ENCODE measurements at regions not wholly inside any gene's neighbourhood (a gene's known extent, or its start where the extent isn't known, plus 50 kb on each side); places are given as distances from the start of the nearest gene placed in this dataset.

DNA sequence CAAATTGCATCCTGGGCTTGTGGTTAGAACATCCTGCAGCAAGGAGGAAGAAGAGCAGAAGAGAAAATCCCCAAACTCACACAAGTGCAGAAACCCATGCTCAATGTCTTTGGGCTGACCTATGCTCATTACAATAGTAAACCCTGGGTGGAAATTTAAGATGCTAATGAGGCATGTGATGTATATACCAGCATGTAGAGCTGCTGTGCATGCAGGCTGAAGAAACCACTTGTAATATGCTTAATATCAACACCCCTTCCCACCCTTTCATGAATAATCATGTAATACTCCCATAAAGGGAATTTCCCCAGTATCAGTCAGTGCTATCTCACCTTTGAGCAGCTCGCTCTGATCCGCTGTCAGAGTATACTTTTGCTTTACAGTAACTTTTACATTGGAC, 90.0 kb upstream of the GRIK2 start:
- Histone ChIP-seq H3K4me3 (ENCODE audit: low read depth, low read length) (no peak overlapping the region), H3K27ac (ENCODE audit: extremely low read depth, low read depth, low read length) (no peak overlapping the region), H3K9me3 (ENCODE audit: control insufficient read depth, insufficient read depth, low read depth, low read length) (no peaks in the 10 kb centered on the region), H3K36me3 (ENCODE audit: control insufficient read depth in 2 of 2, insufficient read depth in 1 of 2, low read length in 2 of 2) (no peaks in the 10 kb centered on the region), H3K4me1 (ENCODE audit: control insufficient read depth, insufficient read depth, low read length) (no peaks in the 10 kb centered on the region)
- no peak for TF ChIP-seq ZNF501 (tag by site-specific recombination; IDR thresholded peaks at IDR 0.05)
- TF ChIP-seq, protein P1, sequence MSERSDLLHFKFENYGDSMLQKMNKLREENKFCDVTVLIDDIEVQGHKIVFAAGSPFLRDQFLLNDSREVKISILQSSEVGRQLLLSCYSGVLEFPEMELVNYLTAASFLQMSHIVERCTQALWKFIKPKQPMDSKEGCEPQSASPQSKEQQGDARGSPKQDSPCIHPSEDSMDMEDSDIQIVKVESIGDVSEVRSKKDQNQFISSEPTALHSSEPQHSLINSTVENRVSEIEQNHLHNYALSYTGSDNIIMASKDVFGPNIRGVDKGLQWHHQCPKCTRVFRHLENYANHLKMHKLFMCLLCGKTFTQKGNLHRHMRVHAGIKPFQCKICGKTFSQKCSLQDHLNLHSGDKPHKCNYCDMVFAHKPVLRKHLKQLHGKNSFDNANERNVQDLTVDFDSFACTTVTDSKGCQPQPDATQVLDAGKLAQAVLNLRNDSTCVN (tag by site-specific recombination; optimal IDR thresholded peaks at IDR 0.05), result no peak
- TF ChIP-seq, protein P2, sequence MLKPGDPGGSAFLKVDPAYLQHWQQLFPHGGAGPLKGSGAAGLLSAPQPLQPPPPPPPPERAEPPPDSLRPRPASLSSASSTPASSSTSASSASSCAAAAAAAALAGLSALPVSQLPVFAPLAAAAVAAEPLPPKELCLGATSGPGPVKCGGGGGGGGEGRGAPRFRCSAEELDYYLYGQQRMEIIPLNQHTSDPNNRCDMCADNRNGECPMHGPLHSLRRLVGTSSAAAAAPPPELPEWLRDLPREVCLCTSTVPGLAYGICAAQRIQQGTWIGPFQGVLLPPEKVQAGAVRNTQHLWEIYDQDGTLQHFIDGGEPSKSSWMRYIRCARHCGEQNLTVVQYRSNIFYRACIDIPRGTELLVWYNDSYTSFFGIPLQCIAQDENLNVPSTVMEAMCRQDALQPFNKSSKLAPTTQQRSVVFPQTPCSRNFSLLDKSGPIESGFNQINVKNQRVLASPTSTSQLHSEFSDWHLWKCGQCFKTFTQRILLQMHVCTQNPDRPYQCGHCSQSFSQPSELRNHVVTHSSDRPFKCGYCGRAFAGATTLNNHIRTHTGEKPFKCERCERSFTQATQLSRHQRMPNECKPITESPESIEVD (tag by site-specific recombination; IDR thresholded peaks at IDR 0.05), result no peak
- TF ChIP-seq ZSCAN16 (tag by site-specific recombination; IDR thresholded peaks at IDR 0.05), result no peak
- no peak for TF ChIP-seq KLF7 (tag by site-specific recombination; IDR thresholded peaks at IDR 0.05; ENCODE audit: borderline replicate concordance)
- TF ChIP-seq, protein P3, sequence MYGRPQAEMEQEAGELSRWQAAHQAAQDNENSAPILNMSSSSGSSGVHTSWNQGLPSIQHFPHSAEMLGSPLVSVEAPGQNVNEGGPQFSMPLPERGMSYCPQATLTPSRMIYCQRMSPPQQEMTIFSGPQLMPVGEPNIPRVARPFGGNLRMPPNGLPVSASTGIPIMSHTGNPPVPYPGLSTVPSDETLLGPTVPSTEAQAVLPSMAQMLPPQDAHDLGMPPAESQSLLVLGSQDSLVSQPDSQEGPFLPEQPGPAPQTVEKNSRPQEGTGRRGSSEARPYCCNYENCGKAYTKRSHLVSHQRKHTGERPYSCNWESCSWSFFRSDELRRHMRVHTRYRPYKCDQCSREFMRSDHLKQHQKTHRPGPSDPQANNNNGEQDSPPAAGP (tag by site-specific recombination; IDR thresholded peaks at IDR 0.05), result no peak
- TF ChIP-seq ZNF658 (tag by site-specific recombination; IDR thresholded peaks at IDR 0.05), result no peak
- TF ChIP-seq ZNF610 (tag by site-specific recombination; IDR thresholded peaks at IDR 0.05; ENCODE audit: borderline replicate concordance), result no peak
- no peak for TF ChIP-seq KLF10 (tag by site-specific recombination; IDR thresholded peaks at IDR 0.05)
- TF ChIP-seq, protein P4, sequence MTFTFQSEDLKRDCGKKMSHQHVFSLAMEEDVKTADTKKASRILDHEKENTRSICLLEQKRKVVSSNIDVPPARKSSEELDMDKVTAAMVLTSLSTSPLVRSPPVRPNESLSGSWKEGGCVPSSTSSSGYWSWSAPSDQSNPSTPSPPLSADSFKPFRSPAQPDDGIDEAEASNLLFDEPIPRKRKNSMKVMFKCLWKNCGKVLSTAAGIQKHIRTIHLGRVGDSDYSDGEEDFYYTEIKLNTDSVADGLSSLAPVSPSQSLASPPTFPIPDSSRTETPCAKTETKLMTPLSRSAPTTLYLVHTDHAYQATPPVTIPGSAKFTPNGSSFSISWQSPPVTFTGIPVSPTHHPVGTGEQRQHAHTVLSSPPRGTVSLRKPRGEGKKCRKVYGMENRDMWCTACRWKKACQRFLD (tag by site-specific recombination; IDR thresholded peaks at IDR 0.05), result no peak
- TF ChIP-seq, protein P5, sequence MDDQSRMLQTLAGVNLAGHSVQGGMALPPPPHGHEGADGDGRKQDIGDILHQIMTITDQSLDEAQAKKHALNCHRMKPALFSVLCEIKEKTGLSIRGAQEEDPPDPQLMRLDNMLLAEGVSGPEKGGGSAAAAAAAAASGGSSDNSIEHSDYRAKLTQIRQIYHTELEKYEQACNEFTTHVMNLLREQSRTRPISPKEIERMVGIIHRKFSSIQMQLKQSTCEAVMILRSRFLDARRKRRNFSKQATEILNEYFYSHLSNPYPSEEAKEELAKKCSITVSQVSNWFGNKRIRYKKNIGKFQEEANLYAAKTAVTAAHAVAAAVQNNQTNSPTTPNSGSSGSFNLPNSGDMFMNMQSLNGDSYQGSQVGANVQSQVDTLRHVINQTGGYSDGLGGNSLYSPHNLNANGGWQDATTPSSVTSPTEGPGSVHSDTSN (CRISPR knock-in tag; IDR thresholded peaks at IDR 0.05), result no peak
- no peak for TF ChIP-seq ZEB2 (tag by site-specific recombination; IDR thresholded peaks at IDR 0.05)
- no peak for TF ChIP-seq ZNF664 (tag by site-specific recombination; IDR thresholded peaks at IDR 0.05)
- TF ChIP-seq ZNF155 (tag by site-specific recombination; IDR thresholded peaks at IDR 0.05), result no peak
- no peak for TF ChIP-seq MYNN (tag by site-specific recombination; IDR thresholded peaks at IDR 0.05; ENCODE audit: borderline replicate concordance)
- TF ChIP-seq ZNF776 (tag by site-specific recombination; IDR thresholded peaks at IDR 0.05; ENCODE audit: borderline replicate concordance), result no peak
- no peak for TF ChIP-seq KLF16 (tag by site-specific recombination; IDR thresholded peaks at IDR 0.05)
- TF ChIP-seq, protein P6, sequence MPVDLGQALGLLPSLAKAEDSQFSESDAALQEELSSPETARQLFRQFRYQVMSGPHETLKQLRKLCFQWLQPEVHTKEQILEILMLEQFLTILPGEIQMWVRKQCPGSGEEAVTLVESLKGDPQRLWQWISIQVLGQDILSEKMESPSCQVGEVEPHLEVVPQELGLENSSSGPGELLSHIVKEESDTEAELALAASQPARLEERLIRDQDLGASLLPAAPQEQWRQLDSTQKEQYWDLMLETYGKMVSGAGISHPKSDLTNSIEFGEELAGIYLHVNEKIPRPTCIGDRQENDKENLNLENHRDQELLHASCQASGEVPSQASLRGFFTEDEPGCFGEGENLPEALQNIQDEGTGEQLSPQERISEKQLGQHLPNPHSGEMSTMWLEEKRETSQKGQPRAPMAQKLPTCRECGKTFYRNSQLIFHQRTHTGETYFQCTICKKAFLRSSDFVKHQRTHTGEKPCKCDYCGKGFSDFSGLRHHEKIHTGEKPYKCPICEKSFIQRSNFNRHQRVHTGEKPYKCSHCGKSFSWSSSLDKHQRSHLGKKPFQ (tag by site-specific recombination; IDR thresholded peaks at IDR 0.05), result no peak
- no peak for TF ChIP-seq ZNF174 (tag by site-specific recombination; IDR thresholded peaks at IDR 0.05)
- ChIA-PET CTCF (no interaction called here), POLR2A (no interaction called here)
